PC-3 (cell line): ENCODE measurements at regions not wholly inside any gene's neighbourhood (a gene's known extent, or its start where the extent isn't known, plus 50 kb on each side); places are given as distances from the start of the nearest gene placed in this dataset.

Experiments
- ATAC-seq: fragments of 200-7000 bp; cut with Tn5 transposase; 2 replicates; pipeline ENCODE4 v1.9.1; 2020; ENCODE audit warnings: mild to moderate bottlenecking, moderate library complexity
- BruUV-seq: library from RNA; stranded (reverse); fragments of 400-500 nt; replicated peaks from 2 replicates; lab custom pipeline; 2021; lab: Mats Ljungman, UMichigan
- CTCF ChIA-PET: fragments of 300-600 bp; sonication (Branson Sonifier 250); formaldehyde crosslinking; loops from one replicate; lab custom pipeline; 2022; ENCODE audit warnings: antibody characterized with exemption; lab: Charles Lee
- POLR2A ChIA-PET: fragments of 300-600 bp; sonication (Branson Sonifier 250); formaldehyde crosslinking; loops from one replicate; lab custom pipeline; 2022; ENCODE audit warnings: antibody characterized with exemption; ENCODE audit not compliant: unreplicated experiment; lab: Charles Lee
- DNase-seq: peaks from one replicate; pipeline ENCODE4 v3.0.0-alpha.2; 2015
- H2AFZ ChIP-seq: fragments of 300-600 bp; sonication (generic); 2 replicates; pipeline ENCODE4 v1.6.0; 2016; ENCODE audit warnings: antibody characterized with exemption, low read length
- H3F3A ChIP-seq: fragments of 300-600 bp; sonication (generic); one replicate; pipeline ENCODE4 v1.6.0; 2017; ENCODE audit warnings: antibody characterized with exemption, low read length, control low read depth, mild to moderate bottlenecking; ENCODE audit not compliant: unreplicated experiment
- H3K27ac ChIP-seq: fragments of 300-600 bp; sonication (generic); 2 replicates; pipeline ENCODE4 v1.5.1; 2016; ENCODE audit warnings: mild to moderate bottlenecking, low read length
- H3K27me3 ChIP-seq: fragments of 300-600 bp; sonication (generic); 2 replicates; pipeline ENCODE4 v1.6.1; 2016; ENCODE audit warnings: low read length, mixed read lengths
- H3K36me3 ChIP-seq: fragments of 300-600 bp; sonication (generic); 2 replicates; pipeline ENCODE4 v1.6.1; 2016; ENCODE audit warnings: low read depth, mixed run types, low read length, mixed read lengths
- H3K4me1 ChIP-seq: fragments of 300-600 bp; sonication (generic); 2 replicates; pipeline ENCODE4 v1.5.1; 2016; ENCODE audit warnings: low read length; ENCODE audit not compliant: insufficient read depth
- H3K4me2 ChIP-seq: fragments of 300-600 bp; sonication (generic); 2 replicates; pipeline ENCODE4 v1.6.0; 2016; ENCODE audit warnings: low read length
- H3K4me3 ChIP-seq: fragments of 300-600 bp; sonication (generic); 2 replicates; pipeline ENCODE4 v1.5.1; 2016; ENCODE audit warnings: mild to moderate bottlenecking, low read length, mixed read lengths
- H3K79me2 ChIP-seq: fragments of 300-600 bp; sonication (generic); 2 replicates; pipeline ENCODE4 v1.6.1; 2017; ENCODE audit warnings: low read length, mixed read lengths
- H3K9ac ChIP-seq: fragments of 300-600 bp; sonication (generic); 2 replicates; pipeline ENCODE4 v1.6.0; 2016; ENCODE audit warnings: mild to moderate bottlenecking, low read length
- H3K9me2 ChIP-seq: fragments of 300-600 bp; sonication (generic); replicated peaks from 2 replicates; pipeline ENCODE4 v1.6.1; 2016; ENCODE audit warnings: mixed run types, low read length, mixed read lengths
- H3K9me3 ChIP-seq: fragments of 300-600 bp; sonication (generic); 2 replicates; pipeline ENCODE4 v1.6.1; 2016; ENCODE audit warnings: low read length, mixed read lengths
- H4K20me1 ChIP-seq: fragments of 300-600 bp; sonication (generic); 2 replicates; pipeline ENCODE4 v1.6.1; 2016; ENCODE audit warnings: low read length, mixed read lengths
- CTCF ChIP-seq: fragments of 300-600 bp; sonication (generic); conservative IDR thresholded peaks from 2 replicates; pipeline ENCODE4 v1.5.1; 2017; ENCODE audit warnings: antibody characterized with exemption, low read depth, mild to moderate bottlenecking, low read length
- EZH2 ChIP-seq: fragments of 300-600 bp; sonication (generic); IDR thresholded peaks from one replicate; pipeline ENCODE4 v1.6.1; 2017; ENCODE audit warnings: antibody characterized with exemption, mild to moderate bottlenecking, low read length; ENCODE audit not compliant: unreplicated experiment
- EZH2phosphoT487 ChIP-seq: fragments of 300-600 bp; sonication (generic); IDR thresholded peaks from 2 replicates; pipeline ENCODE4 v1.6.1; 2018; ENCODE audit warnings: mild to moderate bottlenecking, antibody characterized with exemption, low read length, borderline replicate concordance
- intact Hi-C: fragments of 100-400 bp; cut with micrococcal nuclease; formaldehyde crosslinking; loops from 2 replicates; pipeline ENCODE4 v1.9.0; 2023

- POLR2A ChIA-PET: no interaction called here
- BruUV-seq: no TSS peak
Measured at GRCh38 chr3:8301977-8302735, 199.5 kb upstream of the LMCD1 start.

GRCh38 chr3:8303466-8303865 is 198.2 kb upstream of the LMCD1 start:
- Histone ChIP-seq H3F3A (no peaks in the 10 kb centered on the region), H3K4me2 (no peak overlapping the region), H3K9me3 (no peaks in the 10 kb centered on the region), H3K36me3 (no peaks in the 10 kb centered on the region), H3K27me3 (no peaks in the 10 kb centered on the region), H3K4me3 (no peak overlapping the region), H3K4me1 (peaks cover 7% of the 10 kb centered on the region; the same call in 1 of the 2 replicates), H3K27ac (no peak overlapping the region), H2AFZ (no peak overlapping the region), H3K9me2 (no peaks in the 10 kb centered on the region), H3K9ac (no peak overlapping the region), H3K79me2 (no peaks in the 10 kb centered on the region), H4K20me1 (no peaks in the 10 kb centered on the region)
- DNase-seq (peak; percentile 49), ATAC-seq (no peak)
- no TSS peak for BruUV-seq
- ChIA-PET CTCF (no interaction called here), POLR2A (no interaction called here)
- no peak for TF ChIP-seq EZH2phosphoT487
- intact Hi-C loops: no loop called here

More at GRCh38 chr3:8301977-8302735, 199.5 kb upstream of the LMCD1 start:
- Histone ChIP-seq H3K9me3 (no peaks in the 10 kb centered on the region), H3K9me2 (no peaks in the 10 kb centered on the region), H3K27ac (no peak overlapping the region), H4K20me1 (no peaks in the 10 kb centered on the region), H3K9ac (no peak overlapping the region), H3K27me3 (no peaks in the 10 kb centered on the region), H3F3A (no peaks in the 10 kb centered on the region), H3K4me2 (no peak overlapping the region), H3K4me1 (peaks cover 7% of the 10 kb centered on the region; the same call in 1 of the 2 replicates), H3K79me2 (no peaks in the 10 kb centered on the region), H3K4me3 (no peak overlapping the region), H3K36me3 (no peaks in the 10 kb centered on the region), H2AFZ (no peak overlapping the region)
- intact Hi-C loops: no loop called here
- peak; percentile 61 for ATAC-seq
- no peak for TF ChIP-seq EZH2
- TF ChIP-seq CTCF: peak; percentile 88
- CTCF ChIA-PET: no interaction called here
- DNase-seq: peak; percentile 69

GRCh38 chr3:8305371-8305770 is 196.3 kb upstream of the LMCD1 start:
- ChIA-PET POLR2A (no interaction called here), CTCF (no interaction called here)
- H2AFZ ChIP-seq: no peak overlapping the region
- no peaks in the 10 kb centered on the region for H3K36me3 ChIP-seq
- no peak for ATAC-seq
- H3K4me1 ChIP-seq: peaks cover 7% of the 10 kb centered on the region; the same call in 1 of the 2 replicates
- BruUV-seq: no TSS peak
- DNase-seq: no peak
- TF ChIP-seq EZH2phosphoT487 (no peak), CTCF (no peak), EZH2 (no peak)
- intact Hi-C loops: no loop called here
- no peak overlapping the region for H3K4me3 ChIP-seq
- no peaks in the 10 kb centered on the region for H3K27me3 ChIP-seq
- H3K4me2 ChIP-seq: no peak overlapping the region
- H3K27ac ChIP-seq: no peak overlapping the region
- no peaks in the 10 kb centered on the region for H3K9me2 ChIP-seq
- H3F3A ChIP-seq: no peaks in the 10 kb centered on the region
- no peaks in the 10 kb centered on the region for H3K79me2 ChIP-seq
- no peaks in the 10 kb centered on the region for H3K9me3 ChIP-seq
- no peak overlapping the region for H3K9ac ChIP-seq
- no peaks in the 10 kb centered on the region for H4K20me1 ChIP-seq
